Calu3 (cell line): ENCODE measurements at regions not wholly inside any gene's neighbourhood (a gene's known extent, or its start where the extent isn't known, plus 50 kb on each side); places are given as distances from the start of the nearest gene placed in this dataset.

ENCODE experiments used
- BruUV-seq: library from RNA; stranded (reverse); fragments of 400-500 nt; replicated peaks from 2 replicates; lab custom pipeline; 2021; lab: Mats Ljungman, UMichigan
- CTCF ChIA-PET: fragments of 300-600 bp; sonication (Branson Sonifier 250); formaldehyde crosslinking; loops from one replicate; lab custom pipeline; 2022; ENCODE audit warnings: antibody characterized with exemption; lab: Charles Lee
- DNase-seq: peaks from one replicate; pipeline ENCODE4 v3.0.0; 2022
- H3K27ac Mint-ChIP-seq: one replicate; pipeline ENCODE4 v1.8.0; 2022; ENCODE audit warnings: mixed read lengths; ENCODE audit not compliant: unreplicated experiment
- H3K27me3 Mint-ChIP-seq: one replicate; pipeline ENCODE4 v1.8.0; 2022; ENCODE audit warnings: mixed read lengths; ENCODE audit not compliant: unreplicated experiment
- H3K36me3 Mint-ChIP-seq: one replicate; pipeline ENCODE4 v1.8.0; 2022; ENCODE audit warnings: mild to moderate bottlenecking, moderate library complexity, mixed read lengths; ENCODE audit not compliant: insufficient read depth, unreplicated experiment
- H3K4me1 Mint-ChIP-seq: one replicate; pipeline ENCODE4 v1.8.0; 2022; ENCODE audit warnings: mild to moderate bottlenecking, low read depth, mixed read lengths; ENCODE audit not compliant: unreplicated experiment
- H3K4me3 Mint-ChIP-seq: one replicate; pipeline ENCODE4 v1.8.0; 2022; ENCODE audit warnings: mild to moderate bottlenecking, low read depth, moderate library complexity, mixed read lengths; ENCODE audit not compliant: unreplicated experiment
- H3K9me3 Mint-ChIP-seq: one replicate; pipeline ENCODE4 v1.8.0; 2022; ENCODE audit warnings: low read depth, mixed read lengths; ENCODE audit not compliant: unreplicated experiment
- intact Hi-C: fragments of 100-400 bp; cut with micrococcal nuclease; formaldehyde crosslinking; loops from one replicate; pipeline ENCODE4 v1.10.0; 2022; ENCODE audit not compliant: unreplicated experiment
- TF ChIP-seq, protein P1 (sequence below): fragments of 200-600 bp; IDR thresholded peaks from one replicate; pipeline ENCODE4 v1.8.0; 2022; ENCODE audit warnings: antibody characterized with exemption; ENCODE audit not compliant: unreplicated experiment

DNA sequence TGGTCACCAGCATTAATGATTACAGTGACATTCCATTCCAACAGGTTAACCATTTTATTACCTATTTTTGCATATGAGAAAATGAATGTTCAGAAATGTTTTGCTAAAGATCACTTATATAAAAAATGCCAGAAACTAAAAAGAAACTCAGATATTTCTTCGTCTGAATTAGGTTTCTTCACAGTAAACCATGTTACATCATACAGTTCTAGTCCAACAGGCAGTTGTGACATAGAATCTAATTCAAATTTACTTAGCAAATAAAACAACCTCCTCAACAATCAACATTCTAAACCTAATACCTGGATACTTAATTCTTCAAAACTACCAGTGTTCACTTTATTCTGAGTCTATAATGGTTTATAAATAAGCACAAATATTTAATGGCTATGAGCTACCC, 416.3 kb upstream of the LRRTM4 start:
- CTCF ChIA-PET = no interaction called here
- BruUV-seq = no TSS peak
- no peaks in the 10 kb centered on the region for H3K4me1 Mint-ChIP-seq
- H3K36me3 Mint-ChIP-seq = no peaks in the 10 kb centered on the region
- H3K27me3 Mint-ChIP-seq = no peaks in the 10 kb centered on the region
- no peak overlapping the region for H3K4me3 Mint-ChIP-seq
- peaks cover 2% of the 10 kb centered on the region for H3K9me3 Mint-ChIP-seq
- intact Hi-C loops = no loop called here
- DNase-seq = no peak
- H3K27ac Mint-ChIP-seq = no peak overlapping the region
- TF ChIP-seq, protein P1, sequence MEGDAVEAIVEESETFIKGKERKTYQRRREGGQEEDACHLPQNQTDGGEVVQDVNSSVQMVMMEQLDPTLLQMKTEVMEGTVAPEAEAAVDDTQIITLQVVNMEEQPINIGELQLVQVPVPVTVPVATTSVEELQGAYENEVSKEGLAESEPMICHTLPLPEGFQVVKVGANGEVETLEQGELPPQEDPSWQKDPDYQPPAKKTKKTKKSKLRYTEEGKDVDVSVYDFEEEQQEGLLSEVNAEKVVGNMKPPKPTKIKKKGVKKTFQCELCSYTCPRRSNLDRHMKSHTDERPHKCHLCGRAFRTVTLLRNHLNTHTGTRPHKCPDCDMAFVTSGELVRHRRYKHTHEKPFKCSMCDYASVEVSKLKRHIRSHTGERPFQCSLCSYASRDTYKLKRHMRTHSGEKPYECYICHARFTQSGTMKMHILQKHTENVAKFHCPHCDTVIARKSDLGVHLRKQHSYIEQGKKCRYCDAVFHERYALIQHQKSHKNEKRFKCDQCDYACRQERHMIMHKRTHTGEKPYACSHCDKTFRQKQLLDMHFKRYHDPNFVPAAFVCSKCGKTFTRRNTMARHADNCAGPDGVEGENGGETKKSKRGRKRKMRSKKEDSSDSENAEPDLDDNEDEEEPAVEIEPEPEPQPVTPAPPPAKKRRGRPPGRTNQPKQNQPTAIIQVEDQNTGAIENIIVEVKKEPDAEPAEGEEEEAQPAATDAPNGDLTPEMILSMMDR = no peak

DNA sequence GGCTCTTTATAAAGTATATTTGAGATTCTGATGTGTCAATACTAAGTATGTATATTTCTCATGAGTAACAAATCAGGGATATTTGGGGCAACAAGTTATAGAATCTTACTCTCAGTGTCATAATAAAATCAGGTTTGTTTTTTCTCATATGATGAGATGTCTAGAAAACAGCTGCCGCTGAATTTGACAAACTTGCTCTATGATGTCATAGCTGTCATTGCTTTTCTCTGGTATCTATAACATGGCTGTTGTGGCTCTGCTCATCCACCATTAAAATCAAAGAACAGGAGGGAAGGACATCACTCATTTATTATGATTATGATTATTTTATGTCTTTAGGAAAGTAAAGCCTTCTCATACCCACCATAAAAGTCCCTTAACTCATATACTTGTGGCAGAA, 417.2 kb upstream of the LRRTM4 start:
- TF ChIP-seq, protein P1 = no peak
- CTCF ChIA-PET = no interaction called here
- Mint-ChIP-seq H3K4me3 (no peak overlapping the region), H3K27ac (no peak overlapping the region), H3K36me3 (no peaks in the 10 kb centered on the region), H3K4me1 (no peaks in the 10 kb centered on the region), H3K27me3 (no peaks in the 10 kb centered on the region), H3K9me3 (peaks cover 4% of the 10 kb centered on the region)
- DNase-seq = no peak
- intact Hi-C loops = no loop called here
- no TSS peak for BruUV-seq

DNA sequence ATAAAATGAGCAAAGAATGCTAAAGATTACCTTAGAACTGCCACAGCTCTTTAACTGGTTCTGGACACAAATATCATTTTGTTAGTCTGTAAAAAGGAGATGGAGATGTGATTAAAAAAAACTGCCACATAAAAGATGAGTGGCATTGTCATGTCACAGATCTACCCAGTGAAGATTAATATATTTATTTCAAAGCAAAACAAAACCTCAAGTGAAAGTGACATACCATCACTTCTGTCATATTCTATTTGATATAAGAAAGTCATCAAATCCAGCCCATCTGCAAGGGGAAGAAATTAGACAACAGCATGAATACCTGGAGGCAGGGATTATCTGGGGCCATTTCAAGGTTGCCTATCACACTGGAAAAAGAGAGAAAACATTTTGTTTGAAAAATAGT, 417.6 kb upstream of the LRRTM4 start:
- no TSS peak for BruUV-seq
- no peak for DNase-seq
- Mint-ChIP-seq H3K27me3 (no peaks in the 10 kb centered on the region), H3K4me3 (no peak overlapping the region), H3K9me3 (peaks cover 6% of the 10 kb centered on the region), H3K4me1 (no peaks in the 10 kb centered on the region), H3K27ac (no peak overlapping the region), H3K36me3 (no peaks in the 10 kb centered on the region)
- TF ChIP-seq, protein P1 = no peak
- CTCF ChIA-PET = no interaction called here
- intact Hi-C loops = no loop called here

DNA sequence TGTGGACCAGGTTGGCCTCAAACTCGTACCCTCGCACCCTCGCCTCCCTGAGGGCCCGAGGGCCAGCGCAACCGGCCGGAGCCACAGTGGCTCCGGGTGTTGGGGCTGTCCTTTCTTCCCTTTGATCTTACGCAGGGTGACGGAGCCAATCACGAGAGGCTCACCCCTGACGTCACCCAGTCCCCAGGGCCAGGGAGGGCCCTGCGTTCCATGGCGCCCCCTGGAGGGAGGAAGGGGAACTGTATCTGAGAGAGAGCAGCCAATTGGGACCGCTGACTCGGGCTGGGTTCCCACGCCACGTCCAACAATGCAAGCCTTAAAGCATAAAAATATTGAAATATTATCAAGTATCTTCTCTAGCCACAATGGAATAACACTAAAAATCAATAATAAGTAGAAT, 432.8 kb upstream of the LRRTM4 start:
- no TSS peak for BruUV-seq
- CTCF ChIA-PET = no interaction called here
- Mint-ChIP-seq H3K4me3 (no peak overlapping the region), H3K27me3 (no peaks in the 10 kb centered on the region), H3K9me3 (peaks cover 20% of the 10 kb centered on the region), H3K4me1 (no peaks in the 10 kb centered on the region), H3K36me3 (no peaks in the 10 kb centered on the region), H3K27ac (no peak overlapping the region)
- TF ChIP-seq, protein P1 = no peak
- no peak for DNase-seq
- intact Hi-C loops = no loop called here
